DND-41 (cell line): ENCODE measurements at regions not wholly inside any gene's neighbourhood (a gene's known extent, or its start where the extent isn't known, plus 50 kb on each side); places are given as distances from the start of the nearest gene placed in this dataset.

Experiments
- ATAC-seq: fragments of 200-7000 bp; cut with Tn5 transposase; 3 replicates; pipeline ENCODE4 v1.9.1; 2021; ENCODE audit warnings: low read depth; ENCODE audit not compliant: insufficient read depth
- DNase-seq: peaks from one replicate; pipeline ENCODE4 v3.0.0-alpha.2; 2020
- H2AFZ ChIP-seq: 2 replicates; pipeline ENCODE4 v1.6.0; 2012; ENCODE audit warnings: low read depth, low read length
- H3K27ac ChIP-seq: 2 replicates; pipeline ENCODE4 v1.5.1; 2012; ENCODE audit warnings: low read length, inconsistent platforms
- H3K27me3 ChIP-seq: fragments of 200-600 bp; sonication (generic); 2 replicates; pipeline ENCODE4 v1.6.0; 2012; ENCODE audit warnings: low read length, mild to moderate bottlenecking, inconsistent platforms; ENCODE audit not compliant: insufficient read depth, poor library complexity
- H3K36me3 ChIP-seq: 2 replicates; pipeline ENCODE4 v1.5.1; 2012; ENCODE audit warnings: low read length, inconsistent platforms; ENCODE audit not compliant: insufficient read depth
- H3K4me1 ChIP-seq: 2 replicates; pipeline ENCODE4 v1.5.1; 2012; ENCODE audit warnings: mild to moderate bottlenecking, low read length; ENCODE audit not compliant: insufficient read depth
- H3K4me2 ChIP-seq: 2 replicates; pipeline ENCODE4 v1.6.0; 2012; ENCODE audit warnings: mild to moderate bottlenecking, moderate library complexity, low read length, inconsistent platforms; ENCODE audit not compliant: insufficient read depth
- H3K4me3 ChIP-seq, 2 experiments: fragments of 200-600 bp in 1 of 2; shearing (Covaris generic) in 1 of 2; 2 replicates each; pipeline ENCODE4 v1.5.1; 2012 to 2016; ENCODE audit warnings: inconsistent platforms in 2 of 2, low read length in 2 of 2, mild to moderate bottlenecking in 2 of 2, low read depth in 1 of 2, moderate library complexity in 1 of 2
- H3K79me2 ChIP-seq: 2 replicates; pipeline ENCODE4 v1.6.0; 2012; ENCODE audit warnings: low read length, inconsistent platforms; ENCODE audit not compliant: insufficient read depth
- H3K9ac ChIP-seq: 2 replicates; pipeline ENCODE4 v1.6.0; 2012; ENCODE audit warnings: low read depth, mild to moderate bottlenecking, inconsistent platforms, low read length, moderate library complexity
- H3K9me3 ChIP-seq: 2 replicates; pipeline ENCODE4 v1.5.1; 2012; ENCODE audit warnings: low read length, moderate library complexity, mild to moderate bottlenecking, inconsistent platforms; ENCODE audit not compliant: insufficient read depth, severe bottlenecking
- H4K20me1 ChIP-seq: 2 replicates; pipeline ENCODE4 v1.6.0; 2012; ENCODE audit warnings: low read length; ENCODE audit not compliant: insufficient read depth
- EZH2 ChIP-seq: IDR thresholded peaks from 3 replicates; pipeline ENCODE4 v1.6.1; 2012; ENCODE audit warnings: borderline replicate concordance, low read depth, mild to moderate bottlenecking, moderate library complexity, low read length, inconsistent platforms; ENCODE audit not compliant: severe bottlenecking
- TF ChIP-seq, protein P1 (sequence below): IDR thresholded peaks from 2 replicates; pipeline ENCODE4 v1.5.1; 2012; ENCODE audit warnings: borderline replicate concordance, low read length, moderate library complexity, mild to moderate bottlenecking; ENCODE audit not compliant: poor library complexity, severe bottlenecking; ENCODE audit errors: extremely low read depth

DNA sequence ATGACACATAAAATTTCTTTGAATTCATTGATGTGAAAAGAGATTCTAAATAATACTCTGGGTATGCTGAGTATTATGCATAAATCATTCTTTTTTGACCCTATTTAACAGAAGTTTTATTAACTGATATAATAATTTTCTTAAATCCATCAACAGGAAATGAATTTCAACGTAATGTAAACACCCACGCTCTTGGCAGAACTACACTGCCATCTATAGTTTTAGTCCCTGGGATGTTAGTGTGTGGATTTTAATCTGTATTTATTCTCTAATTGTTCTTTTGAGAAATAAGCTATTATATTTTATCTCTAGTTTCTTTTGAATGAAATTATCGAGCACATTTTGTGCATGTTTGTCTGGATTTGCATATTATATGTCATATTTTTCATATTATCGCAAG is 666.8 kb upstream of the NDST4 start:
- Histone ChIP-seq H4K20me1 (no peaks in the 10 kb centered on the region), H3K4me2 (no peak overlapping the region), H3K4me3 (no peak overlapping the region), H3K9me3 (no peaks in the 10 kb centered on the region), H3K4me1 (peaks cover 15% of the 10 kb centered on the region), H3K27me3 (no peaks in the 10 kb centered on the region), H2AFZ (no peak overlapping the region), H3K9ac (no peak overlapping the region), H3K79me2 (no peaks in the 10 kb centered on the region), H3K27ac (no peak overlapping the region), H3K36me3 (no peaks in the 10 kb centered on the region)
- DNase-seq (no peak), ATAC-seq (no peak)
- no peak for TF ChIP-seq EZH2
- TF ChIP-seq, protein P1, sequence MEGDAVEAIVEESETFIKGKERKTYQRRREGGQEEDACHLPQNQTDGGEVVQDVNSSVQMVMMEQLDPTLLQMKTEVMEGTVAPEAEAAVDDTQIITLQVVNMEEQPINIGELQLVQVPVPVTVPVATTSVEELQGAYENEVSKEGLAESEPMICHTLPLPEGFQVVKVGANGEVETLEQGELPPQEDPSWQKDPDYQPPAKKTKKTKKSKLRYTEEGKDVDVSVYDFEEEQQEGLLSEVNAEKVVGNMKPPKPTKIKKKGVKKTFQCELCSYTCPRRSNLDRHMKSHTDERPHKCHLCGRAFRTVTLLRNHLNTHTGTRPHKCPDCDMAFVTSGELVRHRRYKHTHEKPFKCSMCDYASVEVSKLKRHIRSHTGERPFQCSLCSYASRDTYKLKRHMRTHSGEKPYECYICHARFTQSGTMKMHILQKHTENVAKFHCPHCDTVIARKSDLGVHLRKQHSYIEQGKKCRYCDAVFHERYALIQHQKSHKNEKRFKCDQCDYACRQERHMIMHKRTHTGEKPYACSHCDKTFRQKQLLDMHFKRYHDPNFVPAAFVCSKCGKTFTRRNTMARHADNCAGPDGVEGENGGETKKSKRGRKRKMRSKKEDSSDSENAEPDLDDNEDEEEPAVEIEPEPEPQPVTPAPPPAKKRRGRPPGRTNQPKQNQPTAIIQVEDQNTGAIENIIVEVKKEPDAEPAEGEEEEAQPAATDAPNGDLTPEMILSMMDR: no peak

DNA sequence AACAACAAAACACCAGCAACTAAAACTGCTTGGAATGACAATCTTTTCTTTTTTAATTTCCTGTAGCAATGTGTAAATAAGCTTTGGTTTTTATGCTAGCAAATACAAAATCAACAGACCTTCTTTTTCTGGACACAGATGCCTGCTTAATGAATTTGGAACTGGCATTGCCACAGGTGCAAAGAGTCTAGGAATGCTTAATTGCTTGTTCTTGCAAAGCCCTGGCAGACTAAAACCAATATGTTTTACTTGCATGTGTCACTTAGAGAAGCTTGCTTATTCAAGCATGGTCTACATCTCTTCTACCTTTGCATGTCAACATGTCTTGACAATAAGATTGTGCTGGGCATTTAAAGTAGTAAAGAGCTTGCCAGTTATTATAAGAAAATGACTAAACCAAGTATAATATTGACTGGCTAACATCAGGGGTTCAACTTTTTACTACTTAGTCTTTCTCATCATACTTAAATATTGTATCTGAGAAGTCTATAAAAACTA is 656.7 kb upstream of the NDST4 start:
- Histone ChIP-seq H3K79me2 (no peaks in the 10 kb centered on the region), H3K4me2 (no peak overlapping the region), H3K9me3 (no peaks in the 10 kb centered on the region), H3K27ac (no peak overlapping the region), H2AFZ (no peak overlapping the region), H3K27me3 (no peaks in the 10 kb centered on the region), H3K4me3 (no peak overlapping the region), H3K4me1 (no peaks in the 10 kb centered on the region), H3K36me3 (no peaks in the 10 kb centered on the region), H4K20me1 (no peaks in the 10 kb centered on the region), H3K9ac (no peak overlapping the region)
- no peak for TF ChIP-seq EZH2
- TF ChIP-seq, protein P1: no peak
- DNase-seq: no peak
- no peak for ATAC-seq

DNA sequence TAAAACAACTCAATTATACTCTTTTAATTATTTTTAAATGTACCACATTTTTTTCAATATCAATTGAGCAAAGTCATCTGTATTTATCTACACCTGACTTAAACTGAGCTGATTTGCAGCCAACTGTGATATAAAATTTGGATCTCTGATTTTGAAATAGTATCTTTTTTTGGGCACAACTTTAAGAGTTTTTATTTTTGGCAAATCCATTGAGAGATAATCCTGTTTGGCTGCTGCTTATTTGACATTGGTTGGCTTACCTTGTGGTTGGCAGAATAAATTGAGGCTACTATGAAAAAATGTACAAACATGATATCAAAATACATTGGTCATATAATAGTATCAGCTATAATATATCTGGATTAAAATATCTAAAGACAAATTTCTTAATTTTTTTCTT is 656.0 kb upstream of the NDST4 start:
- no peak overlapping the region for H3K4me3 ChIP-seq

More for the DNA sequence above, 656.0 kb upstream of the NDST4 start:
- ATAC-seq (no peak), DNase-seq (no peak)
- Histone ChIP-seq H3K79me2 (no peaks in the 10 kb centered on the region), H3K4me1 (no peaks in the 10 kb centered on the region), H3K27ac (no peak overlapping the region), H3K36me3 (no peaks in the 10 kb centered on the region), H3K9ac (no peak overlapping the region), H3K27me3 (no peaks in the 10 kb centered on the region), H2AFZ (no peak overlapping the region), H4K20me1 (no peaks in the 10 kb centered on the region), H3K4me2 (no peak overlapping the region), H3K9me3 (no peaks in the 10 kb centered on the region)
- no peak for TF ChIP-seq EZH2
- TF ChIP-seq, protein P1: no peak
